GM19328 (cell line): ENCODE measurements at regions not wholly inside any gene's neighbourhood (a gene's known extent, or its start where the extent isn't known, plus 50 kb on each side); places are given as distances from the start of the nearest gene placed in this dataset.
"Not testable (repeated sequence)": the region's sequence is repeated elsewhere in the genome, so short reads cannot be mapped to it uniquely, and the experiment has no call there.

Experiments used
- ATAC-seq: cut with Tn5 transposase; IDR thresholded peaks from one replicate; pipeline ENCODE4 v1.9.1; 2021; ENCODE audit warnings: mild to moderate bottlenecking, moderate library complexity; ENCODE audit not compliant: unreplicated experiment

DNA sequence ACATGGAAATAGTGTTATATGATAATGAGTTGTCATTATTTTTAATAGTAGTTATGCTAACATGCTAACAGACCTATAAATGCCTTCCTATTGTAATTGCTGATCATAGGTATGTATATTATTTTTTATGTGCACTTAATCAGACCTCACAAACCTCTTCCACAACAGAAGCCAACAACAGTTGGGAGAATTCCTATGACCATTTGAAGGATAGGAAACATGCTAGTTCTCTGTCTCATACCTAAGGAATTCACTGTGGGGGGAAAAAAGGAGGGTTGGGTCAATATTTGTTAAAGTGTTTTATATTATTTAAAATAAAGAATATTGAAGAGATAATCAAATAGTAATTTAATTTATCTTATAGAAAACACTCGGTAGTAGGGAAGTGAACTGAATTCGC lies 990.9 kb downstream of the EPHA7 start:
- ATAC-seq: no peak

GRCh38 chr6:92427453-92427852 lies 991.9 kb downstream of the EPHA7 start:
- no peak for ATAC-seq

GRCh38 chr6:92415656-92416055 lies 1003.7 kb downstream of the EPHA7 start:
- no peak for ATAC-seq

GRCh38 chr6:92408350-92408749 lies 1011.0 kb downstream of the EPHA7 start:
- no peak for ATAC-seq

GRCh38 chr6:92404281-92404680 lies 1015.1 kb downstream of the EPHA7 start:
- no peak for ATAC-seq

GRCh38 chr6:92399911-92400310 lies 1019.4 kb downstream of the EPHA7 start:
- ATAC-seq: no peak

GRCh38 chr6:92388706-92389105 lies 1030.7 kb downstream of the EPHA7 start:
- ATAC-seq: not testable (repeated sequence)

- no peak for ATAC-seq
Measured at GRCh38 chr6:92380803-92381601, 1038.4 kb downstream of the EPHA7 start.

- no peak for ATAC-seq
Measured at GRCh38 chr6:92377137-92377536, 1042.2 kb downstream of the EPHA7 start.

- ATAC-seq: no peak
Measured at GRCh38 chr6:92376691-92377090, 1042.7 kb downstream of the EPHA7 start.

GRCh38 chr6:92371211-92372208 lies 1047.8 kb downstream of the EPHA7 start:
- no peak for ATAC-seq

- ATAC-seq: no peak
Measured at GRCh38 chr6:92369309-92369708, 1050.0 kb downstream of the EPHA7 start.

- ATAC-seq: no peak
Measured at GRCh38 chr6:92364948-92365541, 1054.3 kb downstream of the EPHA7 start.

- ATAC-seq: no peak
Measured at GRCh38 chr6:92363111-92363510, 1056.2 kb downstream of the EPHA7 start.

- no peak for ATAC-seq
Measured at GRCh38 chr6:92362404-92362803, 1057.0 kb downstream of the EPHA7 start.

DNA sequence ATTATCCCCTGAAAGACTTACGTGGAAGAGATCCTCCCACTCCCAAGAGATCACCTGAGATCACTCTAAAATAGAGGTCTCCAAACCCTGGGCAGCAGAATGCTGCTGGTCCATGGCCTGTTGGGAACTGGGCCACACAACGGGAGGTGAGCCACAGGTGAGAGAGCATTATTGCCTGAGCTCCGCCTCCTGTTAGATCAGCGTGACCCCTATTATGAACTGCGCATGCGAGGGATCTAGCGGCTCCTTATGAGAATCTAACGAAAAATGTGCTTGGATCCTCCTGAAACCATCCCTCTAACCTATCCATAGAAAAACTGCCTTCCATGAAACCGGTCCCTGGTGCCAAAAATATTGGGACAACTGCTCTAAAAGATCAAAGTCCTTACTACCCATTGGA lies 1057.4 kb downstream of the EPHA7 start:
- ATAC-seq: no peak

- ATAC-seq: no peak
Measured at GRCh38 chr6:92354270-92354829, 1065.0 kb downstream of the EPHA7 start.

DNA sequence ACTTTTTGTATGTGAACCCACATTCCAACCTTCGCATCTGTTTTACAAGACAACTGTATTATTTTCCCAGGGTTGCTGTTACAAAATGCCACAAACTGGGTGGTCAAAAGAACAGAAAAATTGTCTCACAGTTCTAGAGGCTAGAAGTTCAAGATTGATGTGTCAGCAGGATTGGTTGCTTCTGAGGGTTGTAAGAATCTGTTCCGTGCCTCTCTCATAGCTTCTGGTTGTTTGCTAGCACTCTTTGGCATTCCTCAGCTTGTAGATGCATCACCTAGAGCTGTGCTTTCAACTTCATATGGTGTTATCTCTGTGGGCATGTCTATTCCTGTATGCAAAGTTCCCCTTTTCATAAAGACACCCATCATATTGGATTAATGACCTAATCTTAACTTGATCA lies 1067.2 kb downstream of the EPHA7 start:
- ATAC-seq: no peak

- no peak for ATAC-seq
Measured at GRCh38 chr6:92341201-92341600, 1078.2 kb downstream of the EPHA7 start.

GRCh38 chr6:92339936-92340640 lies 1079.3 kb downstream of the EPHA7 start:
- no peak for ATAC-seq
